ENCODE measurements at regions not wholly inside any gene's neighbourhood (a gene's known extent, or its start where the extent isn't known, plus 50 kb on each side); places are given as distances from the start of the nearest gene placed in this dataset.

DNA sequence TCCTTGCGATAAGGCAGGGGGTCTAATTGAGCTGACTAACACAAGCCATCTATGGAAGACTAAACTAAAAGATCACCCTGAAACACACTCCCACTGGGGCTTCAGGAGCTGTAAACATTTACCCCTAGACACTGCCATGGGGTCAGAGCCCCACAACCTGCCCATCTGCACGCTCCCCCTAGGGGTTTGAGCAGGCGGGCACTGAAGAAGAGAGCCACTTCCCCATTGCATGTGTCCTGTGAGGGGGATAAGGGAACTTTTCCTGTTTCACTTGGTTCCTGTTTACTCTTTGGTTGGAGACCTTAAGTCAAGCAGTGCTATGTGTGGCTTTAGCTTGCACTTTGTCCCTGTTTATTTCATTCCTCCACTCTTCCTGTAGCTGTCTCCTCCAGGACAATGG is 1929.5 kb upstream of the CDH9 start:
- TF ChIP-seq POLR2AphosphoS5 (IDR thresholded peaks at IDR 0.05) (no peak), EP300 (IDR thresholded peaks at IDR 0.05; ENCODE audit: low read depth) (no peak)
